ENCODE measurements at regions not wholly inside any gene's neighbourhood (a gene's known extent, or its start where the extent isn't known, plus 50 kb on each side); places are given as distances from the start of the nearest gene placed in this dataset.

GRCh38 chr6:27836783-27837624 lies 75.2 kb downstream of the OR2B2 start (continued):
- TF ChIP-seq ZFX (CRISPR knock-in tag; IDR thresholded peaks at IDR 0.05; ENCODE audit: low read depth), result 0 out of 2 replicates have a peak, but pooled peaks have one; percentile 36
- peak; percentile 44; the same call in 1 of the 2 replicates for TF ChIP-seq ZNF777 (CRISPR knock-in tag; IDR thresholded peaks at IDR 0.05)
- peak; percentile 4; the same call in 1 of the 2 replicates for TF ChIP-seq THRA (CRISPR knock-in tag; IDR thresholded peaks at IDR 0.05; ENCODE audit: borderline replicate concordance)
- TF ChIP-seq BHLHE40 (IDR thresholded peaks at IDR 0.05; ENCODE audit: low read length), result 0 out of 2 replicates have a peak, but pooled peaks have one; percentile 37
- no peak for TF ChIP-seq IKZF1 (IDR thresholded peaks at IDR 0.05)
- no peak for TF ChIP-seq NCOA5 (CRISPR knock-in tag; IDR thresholded peaks at IDR 0.05)
- TF ChIP-seq MIER2 (CRISPR knock-in tag; IDR thresholded peaks at IDR 0.05), result no peak
- TF ChIP-seq HMGXB4 (CRISPR knock-in tag; IDR thresholded peaks at IDR 0.05; ENCODE audit: borderline replicate concordance in 1 of 2, low read depth in 1 of 2), result peak; percentile 44 to 47; a peak in 3 of 4 replicates
- TF ChIP-seq ZNF720 (CRISPR knock-in tag; IDR thresholded peaks at IDR 0.05), result no peak
- TF ChIP-seq GPBP1L1 (CRISPR knock-in tag; IDR thresholded peaks at IDR 0.05), result no peak
- peak; percentile 31 for TF ChIP-seq ZBTB43 (CRISPR knock-in tag; conservative IDR thresholded peaks at IDR 0.05)
- no peak for TF ChIP-seq SKIL (CRISPR knock-in tag; IDR thresholded peaks at IDR 0.05; ENCODE audit: borderline replicate concordance)
- TF ChIP-seq ZNF317 (CRISPR knock-in tag; IDR thresholded peaks at IDR 0.05), result no peak
- no peak; the same call in 1 of the 2 replicates for TF ChIP-seq ZZZ3 (CRISPR knock-in tag; IDR thresholded peaks at IDR 0.05; ENCODE audit: borderline replicate concordance)
- TF ChIP-seq HDAC1 (CRISPR knock-in tag; IDR thresholded peaks at IDR 0.05), result peak; percentile 59; the same call in 1 of the 2 replicates
- no peak for TF ChIP-seq ELK4 (CRISPR knock-in tag; IDR thresholded peaks at IDR 0.05; ENCODE audit: borderline replicate concordance)
- TF ChIP-seq FOXO1 (CRISPR knock-in tag; IDR thresholded peaks at IDR 0.05), result peak; percentile 7
- TF ChIP-seq THAP8 (CRISPR knock-in tag; IDR thresholded peaks at IDR 0.05; ENCODE audit: borderline replicate concordance), result no peak

All from HepG2 (cell line).